ENCODE measurements at regions not wholly inside any gene's neighbourhood (a gene's known extent, or its start where the extent isn't known, plus 50 kb on each side); places are given as distances from the start of the nearest gene placed in this dataset.

DNA sequence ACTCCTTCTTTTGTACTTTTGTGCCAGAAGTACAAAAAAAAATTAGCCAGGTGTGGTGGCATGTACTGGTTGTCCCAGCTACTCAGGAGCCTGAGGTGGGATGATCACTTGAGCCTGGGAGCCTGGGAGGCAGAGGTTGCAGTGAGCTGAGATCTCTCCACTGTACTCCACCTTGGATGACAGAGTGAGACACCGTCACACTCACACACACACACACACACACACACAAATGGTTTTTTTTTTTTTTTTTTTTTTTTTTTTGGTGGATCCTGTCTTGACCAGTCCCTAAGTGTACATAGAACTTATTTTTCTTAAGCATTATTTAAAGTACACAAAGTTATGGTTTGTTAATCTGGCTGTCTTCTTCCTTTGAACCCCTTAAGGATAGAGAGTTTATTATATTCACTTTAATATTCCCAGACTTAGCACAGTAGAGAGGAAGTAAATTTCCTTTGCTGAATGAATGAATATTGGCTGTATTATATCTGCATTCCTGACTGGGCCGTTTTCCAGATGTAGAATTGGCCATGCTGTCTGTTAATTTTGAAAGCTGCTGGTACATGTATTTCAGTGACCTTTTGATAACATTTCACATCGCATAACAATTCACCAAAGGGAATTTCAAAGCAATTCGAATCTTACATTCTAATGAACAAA lies 429.0 kb upstream of the ZNF608 start:
- H3K4me1 ChIP-seq (ENCODE audit: insufficient read depth, low read length, poor library complexity, severe bottlenecking) = no peaks in the 10 kb centered on the region
- CTCF ChIA-PET (ENCODE audit: unreplicated experiment) = no interaction called here
- H2AFZ ChIP-seq (ENCODE audit: low read length) = no peak overlapping the region
- H3K27ac ChIP-seq (ENCODE audit: low read depth, low read length, poor library complexity, severe bottlenecking) = no peak overlapping the region
- H3K9me2 ChIP-seq (ENCODE audit: insufficient read depth, low read length) = no peaks in the 10 kb centered on the region
- BruUV-seq (replicated peaks) = no TSS peak
- H3K36me3 ChIP-seq (ENCODE audit: insufficient read depth, low read length) = no peaks in the 10 kb centered on the region
- DNase-seq (ENCODE audit: low spot score) = no peak
- intact Hi-C loops (cut with micrococcal nuclease; ENCODE audit: unreplicated experiment) = no loop called here
- H3K4me2 ChIP-seq (ENCODE audit: low read length) = no peak overlapping the region
- POLR2A ChIA-PET = interaction anchor here (0.5 to 0.8 kb wide), 2 partner anchors 21 to 176 kb away, joined by 3 read pairs; no protein-coding TSS in a partner anchor
- no peaks in the 10 kb centered on the region for H3K9me3 ChIP-seq (ENCODE audit: low read length)
- no peak overlapping the region for H3K4me3 ChIP-seq (ENCODE audit: low read depth, low read length, poor library complexity, severe bottlenecking)
- H4K20me1 ChIP-seq (ENCODE audit: insufficient read depth, low read length) = no peaks in the 10 kb centered on the region
- no peaks in the 10 kb centered on the region for H3K79me2 ChIP-seq (ENCODE audit: insufficient read depth, low read depth, low read length)
- TF ChIP-seq, protein P1, sequence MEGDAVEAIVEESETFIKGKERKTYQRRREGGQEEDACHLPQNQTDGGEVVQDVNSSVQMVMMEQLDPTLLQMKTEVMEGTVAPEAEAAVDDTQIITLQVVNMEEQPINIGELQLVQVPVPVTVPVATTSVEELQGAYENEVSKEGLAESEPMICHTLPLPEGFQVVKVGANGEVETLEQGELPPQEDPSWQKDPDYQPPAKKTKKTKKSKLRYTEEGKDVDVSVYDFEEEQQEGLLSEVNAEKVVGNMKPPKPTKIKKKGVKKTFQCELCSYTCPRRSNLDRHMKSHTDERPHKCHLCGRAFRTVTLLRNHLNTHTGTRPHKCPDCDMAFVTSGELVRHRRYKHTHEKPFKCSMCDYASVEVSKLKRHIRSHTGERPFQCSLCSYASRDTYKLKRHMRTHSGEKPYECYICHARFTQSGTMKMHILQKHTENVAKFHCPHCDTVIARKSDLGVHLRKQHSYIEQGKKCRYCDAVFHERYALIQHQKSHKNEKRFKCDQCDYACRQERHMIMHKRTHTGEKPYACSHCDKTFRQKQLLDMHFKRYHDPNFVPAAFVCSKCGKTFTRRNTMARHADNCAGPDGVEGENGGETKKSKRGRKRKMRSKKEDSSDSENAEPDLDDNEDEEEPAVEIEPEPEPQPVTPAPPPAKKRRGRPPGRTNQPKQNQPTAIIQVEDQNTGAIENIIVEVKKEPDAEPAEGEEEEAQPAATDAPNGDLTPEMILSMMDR (conservative IDR thresholded peaks at IDR 0.05; ENCODE audit: low read length) = no peak
- TF ChIP-seq EZH2phosphoT487 (IDR thresholded peaks at IDR 0.05; ENCODE audit: borderline replicate concordance, low read depth, low read length) = no peak

DNA sequence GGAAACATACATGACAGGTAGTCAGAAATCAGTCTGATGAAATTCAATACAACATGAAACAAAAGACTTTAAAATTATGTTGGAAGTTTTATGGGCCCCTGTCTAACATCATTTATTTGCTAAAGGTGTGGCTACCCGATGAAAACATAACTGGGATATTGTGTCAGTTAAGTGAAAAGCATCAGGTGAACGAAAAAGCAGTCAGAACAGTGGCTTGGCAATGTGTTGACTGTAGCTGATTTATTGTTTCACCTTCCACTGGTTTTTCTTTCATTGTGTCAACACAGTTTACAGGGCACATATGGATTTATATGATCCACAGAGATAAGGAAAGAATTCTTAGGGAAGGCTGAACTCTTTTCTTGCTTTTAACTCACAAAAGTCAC lies 429.6 kb upstream of the ZNF608 start:
- H3K4me1 ChIP-seq (ENCODE audit: insufficient read depth, low read length, poor library complexity, severe bottlenecking) = no peaks in the 10 kb centered on the region
- H3K9me3 ChIP-seq (ENCODE audit: low read length) = no peaks in the 10 kb centered on the region
- CTCF ChIA-PET (ENCODE audit: unreplicated experiment) = no interaction called here
- intact Hi-C loops (cut with micrococcal nuclease; ENCODE audit: unreplicated experiment) = no loop called here
- DNase-seq (ENCODE audit: low spot score) = no peak
- H3K27ac ChIP-seq (ENCODE audit: low read depth, low read length, poor library complexity, severe bottlenecking) = no peak overlapping the region
- H3K79me2 ChIP-seq (ENCODE audit: insufficient read depth, low read depth, low read length) = no peaks in the 10 kb centered on the region
- no peak overlapping the region for H2AFZ ChIP-seq (ENCODE audit: low read length)
- no peak overlapping the region for H3K4me3 ChIP-seq (ENCODE audit: low read depth, low read length, poor library complexity, severe bottlenecking)
- BruUV-seq (replicated peaks) = no TSS peak
- no peak for TF ChIP-seq EZH2phosphoT487 (IDR thresholded peaks at IDR 0.05; ENCODE audit: borderline replicate concordance, low read depth, low read length)
- TF ChIP-seq, protein P1 (conservative IDR thresholded peaks at IDR 0.05; ENCODE audit: low read length) = no peak
- H3K9me2 ChIP-seq (ENCODE audit: insufficient read depth, low read length) = no peaks in the 10 kb centered on the region
- POLR2A ChIA-PET = interaction anchor here (0.8 kb wide), 1 partner anchor 20 kb away, joined by 3 read pairs; no protein-coding TSS in a partner anchor
- no peak overlapping the region for H3K4me2 ChIP-seq (ENCODE audit: low read length)
- no peaks in the 10 kb centered on the region for H3K36me3 ChIP-seq (ENCODE audit: insufficient read depth, low read length)
- H4K20me1 ChIP-seq (ENCODE audit: insufficient read depth, low read length) = no peaks in the 10 kb centered on the region

DNA sequence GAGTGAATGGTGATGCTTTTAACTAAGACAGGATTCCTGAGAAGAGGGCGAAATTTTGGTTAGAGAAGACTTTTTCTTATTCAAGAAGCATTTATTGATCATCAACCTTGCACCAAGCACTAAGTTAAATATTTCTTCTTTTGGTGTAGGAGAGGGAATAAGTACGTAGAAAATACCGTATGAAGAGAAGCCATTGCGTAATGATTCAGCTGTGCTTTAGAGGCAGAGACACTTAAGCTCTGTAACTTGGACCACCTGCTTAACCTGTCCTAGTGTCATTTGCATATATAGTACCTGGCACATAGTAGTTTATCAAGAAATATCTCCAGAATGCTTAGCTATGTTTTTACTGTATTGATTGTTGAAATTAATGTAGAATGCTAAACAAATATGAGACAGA lies 430.9 kb upstream of the ZNF608 start:
- no peaks in the 10 kb centered on the region for H3K9me2 ChIP-seq (ENCODE audit: insufficient read depth, low read length)
- ChIA-PET CTCF (ENCODE audit: unreplicated experiment) (no interaction called here), POLR2A (interaction anchor here (1.0 to 1.1 kb wide), 2 partner anchors 10 to 82 kb away, joined by 3 read pairs; no protein-coding TSS in a partner anchor)
- H3K4me3 ChIP-seq (ENCODE audit: low read depth, low read length, poor library complexity, severe bottlenecking) = no peak overlapping the region
- intact Hi-C loops (cut with micrococcal nuclease; ENCODE audit: unreplicated experiment) = no loop called here
- no peak overlapping the region for H2AFZ ChIP-seq (ENCODE audit: low read length)
- no peaks in the 10 kb centered on the region for H4K20me1 ChIP-seq (ENCODE audit: insufficient read depth, low read length)
- H3K4me1 ChIP-seq (ENCODE audit: insufficient read depth, low read length, poor library complexity, severe bottlenecking) = no peaks in the 10 kb centered on the region
- H3K79me2 ChIP-seq (ENCODE audit: insufficient read depth, low read depth, low read length) = no peaks in the 10 kb centered on the region
- DNase-seq (ENCODE audit: low spot score) = no peak
- BruUV-seq (replicated peaks) = no TSS peak
- no peak overlapping the region for H3K27ac ChIP-seq (ENCODE audit: low read depth, low read length, poor library complexity, severe bottlenecking)
- no peak overlapping the region for H3K4me2 ChIP-seq (ENCODE audit: low read length)
- TF ChIP-seq, protein P1 (conservative IDR thresholded peaks at IDR 0.05; ENCODE audit: low read length) = no peak
- TF ChIP-seq EZH2phosphoT487 (IDR thresholded peaks at IDR 0.05; ENCODE audit: borderline replicate concordance, low read depth, low read length) = no peak
- H3K36me3 ChIP-seq (ENCODE audit: insufficient read depth, low read length) = no peaks in the 10 kb centered on the region
- H3K9me3 ChIP-seq (ENCODE audit: low read length) = no peaks in the 10 kb centered on the region
